ENCODE measurements at regions not wholly inside any gene's neighbourhood (a gene's known extent, or its start where the extent isn't known, plus 50 kb on each side); places are given as distances from the start of the nearest gene placed in this dataset.

DNA sequence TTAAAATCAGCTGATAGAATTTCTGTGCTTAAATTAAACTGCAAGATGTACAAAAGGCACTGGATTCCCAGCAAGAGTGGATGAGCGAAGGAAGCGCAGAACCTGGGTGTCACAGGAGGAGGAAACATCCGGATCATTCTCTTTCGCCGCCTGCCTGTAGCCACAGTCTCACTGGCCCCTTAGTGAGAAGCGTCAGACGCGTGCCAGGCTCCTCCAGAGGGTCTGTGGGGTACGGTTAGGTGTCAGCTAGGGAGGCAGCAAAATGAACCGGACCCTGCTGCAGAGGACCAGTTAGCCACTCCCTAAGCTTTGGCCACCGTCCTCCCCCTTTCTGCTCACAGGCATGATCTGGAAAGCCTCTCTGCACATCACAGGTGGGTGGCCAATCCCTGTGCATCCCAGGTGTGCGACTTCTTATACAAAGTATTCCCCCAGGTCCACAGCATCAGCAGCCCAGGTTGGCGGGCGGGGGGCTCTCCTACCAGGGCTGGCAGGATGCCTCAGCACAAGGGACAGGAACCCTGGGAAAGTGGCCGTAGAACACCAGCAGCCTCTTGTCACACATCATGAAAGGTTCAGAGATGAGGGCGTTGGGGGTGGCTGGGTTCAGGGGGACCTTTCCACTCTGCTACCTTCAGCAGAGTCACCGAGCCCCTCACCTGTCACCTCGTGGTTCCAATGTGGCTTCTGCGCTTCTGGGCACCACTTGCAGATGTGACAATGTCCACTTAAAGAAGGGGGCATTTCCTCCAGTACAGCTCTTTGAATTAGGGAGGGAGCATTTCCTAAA, 61.1 kb upstream of the SLC66A3 start:
- TF ChIP-seq EP300 (IDR thresholded peaks at IDR 0.05) (no peak), POLR2A (IDR thresholded peaks at IDR 0.05) (no peak)
- TF ChIP-seq, protein P1, sequence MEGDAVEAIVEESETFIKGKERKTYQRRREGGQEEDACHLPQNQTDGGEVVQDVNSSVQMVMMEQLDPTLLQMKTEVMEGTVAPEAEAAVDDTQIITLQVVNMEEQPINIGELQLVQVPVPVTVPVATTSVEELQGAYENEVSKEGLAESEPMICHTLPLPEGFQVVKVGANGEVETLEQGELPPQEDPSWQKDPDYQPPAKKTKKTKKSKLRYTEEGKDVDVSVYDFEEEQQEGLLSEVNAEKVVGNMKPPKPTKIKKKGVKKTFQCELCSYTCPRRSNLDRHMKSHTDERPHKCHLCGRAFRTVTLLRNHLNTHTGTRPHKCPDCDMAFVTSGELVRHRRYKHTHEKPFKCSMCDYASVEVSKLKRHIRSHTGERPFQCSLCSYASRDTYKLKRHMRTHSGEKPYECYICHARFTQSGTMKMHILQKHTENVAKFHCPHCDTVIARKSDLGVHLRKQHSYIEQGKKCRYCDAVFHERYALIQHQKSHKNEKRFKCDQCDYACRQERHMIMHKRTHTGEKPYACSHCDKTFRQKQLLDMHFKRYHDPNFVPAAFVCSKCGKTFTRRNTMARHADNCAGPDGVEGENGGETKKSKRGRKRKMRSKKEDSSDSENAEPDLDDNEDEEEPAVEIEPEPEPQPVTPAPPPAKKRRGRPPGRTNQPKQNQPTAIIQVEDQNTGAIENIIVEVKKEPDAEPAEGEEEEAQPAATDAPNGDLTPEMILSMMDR (IDR thresholded peaks at IDR 0.05) = no peak
